HG03432 (cell line): ENCODE measurements at regions not wholly inside any gene's neighbourhood (a gene's known extent, or its start where the extent isn't known, plus 50 kb on each side); places are given as distances from the start of the nearest gene placed in this dataset.
"Not testable (repeated sequence)": the region's sequence is repeated elsewhere in the genome, so short reads cannot be mapped to it uniquely, and the experiment has no call there.

ENCODE experiments used
- ATAC-seq: cut with Tn5 transposase; IDR thresholded peaks from one replicate; pipeline ENCODE4 v1.9.1; 2021; ENCODE audit warnings: mild to moderate bottlenecking, moderate library complexity; ENCODE audit not compliant: unreplicated experiment

DNA sequence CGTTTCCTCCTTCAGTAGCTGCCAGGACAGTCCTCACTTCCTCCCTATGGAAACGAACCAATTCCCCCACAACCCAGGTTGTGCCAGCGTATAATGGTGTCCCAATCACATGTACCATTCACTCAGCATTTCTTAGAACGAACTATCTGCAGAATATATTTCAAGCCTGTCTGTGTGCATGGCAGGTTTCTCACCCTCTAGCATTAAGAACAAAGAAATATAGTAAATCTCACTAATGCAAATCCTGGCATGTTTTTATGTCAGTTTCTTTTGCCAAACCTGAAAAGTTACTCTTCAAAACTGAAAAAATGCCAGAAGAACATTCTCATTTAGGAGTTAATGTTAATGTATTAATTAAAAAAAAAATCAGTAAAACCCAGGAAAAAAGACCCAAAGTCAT lies 405.9 kb upstream of the KLF6 start:
- no peak for ATAC-seq

DNA sequence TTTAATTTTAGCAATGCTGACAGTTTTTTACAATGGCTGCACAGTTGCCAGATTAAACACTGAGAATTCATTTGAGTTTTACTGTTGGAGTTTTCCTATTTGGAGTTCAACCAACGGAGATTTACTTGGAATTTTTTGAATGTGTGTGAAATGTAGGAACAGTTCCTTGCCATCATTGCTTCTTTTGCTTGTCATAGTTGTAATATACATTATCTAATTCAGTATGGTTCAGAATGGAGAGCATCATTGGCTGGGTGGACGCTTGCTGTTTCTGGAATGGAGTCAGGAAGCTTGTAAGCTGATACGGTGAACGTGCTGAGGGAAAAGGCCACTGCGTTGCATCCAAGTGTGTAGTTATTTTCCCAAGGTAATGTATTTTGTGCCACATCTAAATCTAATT lies 404.3 kb upstream of the KLF6 start:
- ATAC-seq = no peak

GRCh38 chr10:4188406-4188805 lies 403.4 kb upstream of the KLF6 start:
- no peak for ATAC-seq

GRCh38 chr10:4186849-4187540 lies 402.0 kb upstream of the KLF6 start:
- no peak for ATAC-seq

DNA sequence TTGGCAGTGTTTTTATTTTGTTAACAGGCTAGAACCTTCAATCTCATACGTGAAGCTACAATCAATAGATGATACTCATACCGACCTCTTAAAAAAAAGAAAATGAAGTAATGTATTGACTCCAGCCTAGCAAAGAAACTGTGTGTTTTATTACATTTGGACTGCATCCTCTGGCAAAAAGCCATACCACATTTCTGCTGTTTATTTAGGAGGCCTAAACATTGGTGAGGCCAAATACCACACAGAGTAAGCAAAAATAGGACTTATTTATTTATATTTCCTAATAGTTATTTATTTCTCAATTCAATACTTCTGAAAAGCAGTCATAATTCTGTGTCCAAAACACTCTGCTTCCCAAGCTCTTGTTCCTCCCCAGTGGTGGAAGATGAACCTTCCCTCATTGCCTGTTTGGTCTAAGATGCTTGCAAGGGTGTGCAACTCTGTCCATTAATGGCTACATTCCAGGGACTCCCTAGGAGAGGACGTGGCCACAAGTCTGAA lies 398.8 kb upstream of the KLF6 start:
- no peak for ATAC-seq

DNA sequence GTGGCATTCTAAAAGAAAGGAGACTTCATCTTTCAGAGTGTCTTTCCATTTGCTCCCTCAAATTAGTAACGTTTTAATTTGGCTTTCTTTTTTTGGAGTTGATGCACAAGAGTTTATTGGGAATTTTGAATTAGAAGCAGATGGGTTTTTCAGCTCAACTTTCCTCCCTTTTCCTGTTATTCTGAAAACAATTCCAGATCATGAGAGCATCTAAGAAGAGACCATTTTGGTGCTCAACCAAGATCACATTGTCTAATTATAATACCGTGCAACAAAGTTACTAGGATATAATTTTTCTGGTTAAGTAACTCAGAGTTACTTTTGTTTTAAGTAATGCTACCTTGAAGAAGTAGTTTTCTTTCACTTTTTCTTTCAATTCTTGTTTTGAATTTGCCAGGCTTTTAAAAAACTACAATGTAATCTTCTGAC lies 396.6 kb upstream of the KLF6 start:
- ATAC-seq = peak; percentile 56

- no peak for ATAC-seq
Observed at GRCh38 chr10:4181081-4181480, 396.1 kb upstream of the KLF6 start.

GRCh38 chr10:4177791-4178190 lies 392.8 kb upstream of the KLF6 start:
- no peak for ATAC-seq

GRCh38 chr10:4176500-4177281 lies 391.7 kb upstream of the KLF6 start:
- ATAC-seq = no peak

GRCh38 chr10:4174197-4174596 lies 389.2 kb upstream of the KLF6 start:
- ATAC-seq = no peak

DNA sequence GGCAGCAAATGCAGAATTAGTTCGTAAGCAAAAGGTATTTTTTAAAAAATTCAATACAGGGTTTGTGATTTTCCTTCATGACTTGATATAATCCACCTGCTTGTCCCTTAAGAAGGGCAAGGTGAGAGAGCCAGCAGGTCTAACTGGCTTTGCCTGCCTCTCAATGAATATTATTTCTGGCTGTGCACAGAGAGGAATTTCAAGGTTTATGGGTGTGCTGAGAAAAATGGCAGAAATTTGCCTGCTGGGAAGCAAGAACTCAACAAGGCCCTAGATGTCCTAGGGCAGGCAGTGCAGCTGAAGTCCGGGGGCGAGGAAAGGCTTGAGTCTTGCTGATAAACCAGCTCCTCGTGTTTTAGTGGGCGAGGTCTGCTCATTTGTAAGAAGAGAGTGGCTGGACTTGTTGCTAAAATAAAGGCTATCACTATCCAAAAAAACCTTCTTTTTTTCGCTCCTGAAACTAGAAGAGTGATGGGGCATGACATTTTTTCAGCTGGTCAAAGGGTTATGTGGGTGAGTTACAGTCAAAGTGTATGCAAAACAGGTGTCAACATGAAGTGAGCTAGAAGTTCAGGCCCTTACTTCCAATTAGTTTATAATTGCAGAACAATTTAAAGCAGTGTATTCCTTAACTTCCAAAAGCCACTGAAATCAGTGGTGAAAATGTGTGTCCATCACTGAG lies 385.8 kb upstream of the KLF6 start:
- peak; percentile 74 for ATAC-seq

GRCh38 chr10:4170181-4170580 lies 385.2 kb upstream of the KLF6 start:
- ATAC-seq = no peak

GRCh38 chr10:4169448-4169847 lies 384.4 kb upstream of the KLF6 start:
- ATAC-seq = no peak

- ATAC-seq = no peak
Observed at GRCh38 chr10:4167216-4167615, 382.2 kb upstream of the KLF6 start.

DNA sequence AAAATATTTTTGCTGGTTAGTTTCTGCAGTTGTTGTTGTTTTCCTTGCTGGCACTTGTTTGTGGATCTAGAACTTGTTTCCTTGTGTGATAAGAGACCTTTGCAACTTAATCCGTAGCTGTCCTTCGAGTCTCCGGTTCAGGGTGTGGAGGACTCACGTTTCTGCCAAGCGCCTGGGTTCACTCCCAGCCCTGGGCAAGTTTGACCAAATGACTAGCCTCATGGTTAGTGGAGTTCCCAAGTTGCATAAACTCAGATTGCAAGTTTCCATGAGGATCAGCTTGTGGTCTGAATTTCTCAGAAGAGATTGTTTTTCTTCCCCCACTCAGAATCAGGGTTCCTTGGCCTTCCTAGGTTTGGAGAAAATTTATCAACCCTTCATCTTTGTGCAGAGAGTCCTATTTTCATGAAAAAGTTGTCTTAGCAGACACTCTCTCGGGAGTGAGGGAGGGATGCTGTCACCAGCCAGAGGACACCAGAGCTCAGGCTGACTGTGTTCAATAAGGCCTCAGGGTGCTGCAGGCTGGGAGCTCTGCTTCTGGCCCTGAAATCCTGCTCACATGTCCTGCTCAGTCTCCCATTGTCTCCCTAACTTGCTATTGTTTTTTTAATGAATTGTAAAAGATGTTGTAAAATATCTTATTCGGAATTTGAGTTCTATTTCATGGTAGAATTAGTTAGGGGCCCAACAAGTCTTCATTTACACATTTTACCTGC lies 377.7 kb upstream of the KLF6 start:
- no peak for ATAC-seq

DNA sequence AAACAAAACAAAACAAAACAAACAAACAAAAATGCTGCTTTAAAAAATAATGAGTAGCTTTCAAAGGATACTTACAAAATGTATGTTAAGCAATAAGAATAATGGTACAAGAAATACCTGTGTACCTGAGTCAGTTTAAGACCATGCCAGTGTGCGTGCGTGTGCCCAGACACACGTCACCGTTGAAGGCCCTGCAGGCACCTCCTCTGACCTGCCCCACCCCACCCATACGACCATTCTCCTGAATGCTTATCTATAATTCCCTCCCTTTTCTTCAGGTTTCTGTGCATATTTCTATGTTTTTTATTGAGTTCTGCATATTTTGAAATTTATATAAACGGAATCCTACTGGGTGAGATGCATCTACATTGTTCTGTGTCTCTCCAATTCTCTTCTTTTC lies 374.2 kb upstream of the KLF6 start:
- ATAC-seq = no peak

DNA sequence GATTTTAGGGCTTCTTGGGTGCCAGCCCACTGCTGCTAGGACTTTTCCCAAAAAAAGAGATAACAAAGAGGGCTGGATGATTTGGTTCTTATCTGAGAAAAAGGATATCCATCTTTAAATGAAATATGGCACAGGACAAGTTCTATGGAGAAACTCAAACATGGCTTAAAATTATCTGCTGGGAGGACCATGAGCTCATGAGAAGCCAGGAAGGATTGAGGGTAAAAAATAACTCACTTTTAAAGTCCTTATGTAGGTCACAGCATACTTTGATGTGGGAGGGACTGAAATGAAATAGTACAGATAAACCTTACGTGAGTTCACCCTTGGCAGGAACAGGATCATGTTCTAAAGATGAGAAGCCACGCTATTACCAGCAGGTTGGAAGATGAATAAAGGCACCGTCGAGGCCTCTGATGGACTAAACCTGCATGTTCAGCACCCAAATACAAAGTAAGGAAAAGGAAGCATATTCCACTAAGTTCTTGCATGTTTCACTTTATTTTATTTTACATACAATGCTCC lies 369.2 kb upstream of the KLF6 start:
- no peak for ATAC-seq

DNA sequence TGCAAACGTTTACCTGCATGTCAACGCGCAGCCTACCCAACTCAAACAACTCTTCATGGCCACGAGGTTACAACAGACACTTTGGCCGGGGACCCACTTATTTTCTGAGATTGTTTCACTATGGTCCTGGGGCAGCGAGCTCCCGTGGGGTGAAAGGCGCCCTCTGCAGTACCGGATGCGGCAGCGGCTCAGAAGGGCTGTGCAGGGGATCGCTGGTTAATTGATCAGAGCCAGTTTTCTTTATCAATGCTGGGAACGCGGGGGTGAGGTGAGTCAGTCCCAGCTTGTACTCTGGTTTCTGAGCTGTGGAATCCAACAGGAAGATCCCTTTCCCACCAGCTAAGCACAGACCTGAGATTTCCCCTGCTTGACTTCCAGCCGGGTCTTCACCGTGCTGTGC lies 366.5 kb upstream of the KLF6 start:
- ATAC-seq = no peak

DNA sequence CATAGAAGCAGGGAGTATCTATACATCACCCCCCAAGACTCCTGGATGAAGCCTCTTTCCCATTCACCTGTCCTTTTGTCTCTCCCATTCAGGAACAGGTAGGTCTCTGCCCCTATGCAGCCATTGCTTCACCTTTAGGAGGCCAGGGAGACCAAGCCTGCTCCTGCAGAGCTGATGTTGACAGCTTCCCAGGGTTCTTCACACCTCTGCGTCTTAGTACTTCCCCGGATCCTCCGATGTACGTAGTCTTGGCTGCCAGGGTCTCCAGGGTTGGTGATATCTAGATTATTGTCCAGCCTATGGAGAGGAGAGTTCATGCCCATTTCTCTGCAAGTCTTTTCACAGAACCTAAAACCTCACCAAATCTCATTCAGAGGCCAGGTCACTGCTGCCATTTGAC lies 365.7 kb upstream of the KLF6 start:
- no peak for ATAC-seq

GRCh38 chr10:4149460-4149859 lies 364.5 kb upstream of the KLF6 start:
- ATAC-seq = not testable (repeated sequence)

- no peak for ATAC-seq
Observed at GRCh38 chr10:4147245-4147644, 362.2 kb upstream of the KLF6 start.
